ENCODE measurements at regions not wholly inside any gene's neighbourhood (a gene's known extent, or its start where the extent isn't known, plus 50 kb on each side); places are given as distances from the start of the nearest gene placed in this dataset.
A peak's percentile ranks its signal among the peaks of the same experiment; 100 is the strongest.

GRCh38 chr2:176579608-176580007 lies 310.4 kb downstream of the MTX2 start:
- Histone ChIP-seq H3K4me3 (ENCODE audit: low read length) (no peak overlapping the region), H3K9me2 (replicated peaks; ENCODE audit: low read length) (no peaks in the 10 kb centered on the region), H3K4me1 (ENCODE audit: insufficient read depth, low read length) (peaks cover 32% of the 10 kb centered on the region), H3K27ac (ENCODE audit: low read length) (no peak overlapping the region), H3K4me2 (ENCODE audit: low read length) (no peak overlapping the region), H2AFZ (ENCODE audit: low read length) (no peak overlapping the region), H3K9ac (ENCODE audit: low read length) (no peak overlapping the region), H3K27me3 (ENCODE audit: low read length) (no peaks in the 10 kb centered on the region), H3K36me3 (ENCODE audit: low read depth, low read length) (no peaks in the 10 kb centered on the region), H4K20me1 (ENCODE audit: low read length) (no peaks in the 10 kb centered on the region), H3K9me3 (ENCODE audit: low read length) (no peaks in the 10 kb centered on the region), H3K79me2 (ENCODE audit: low read length) (no peaks in the 10 kb centered on the region), H3F3A (ENCODE audit: low read length, unreplicated experiment) (peaks cover 11% of the 10 kb centered on the region)
- BruUV-seq (replicated peaks), result no TSS peak
- CTCF ChIA-PET, result no interaction called here
- intact Hi-C loops (cut with micrococcal nuclease), result no loop called here
- TF ChIP-seq EZH2phosphoT487 (IDR thresholded peaks at IDR 0.05; ENCODE audit: borderline replicate concordance, low read length) (no peak), CTCF (conservative IDR thresholded peaks at IDR 0.05; ENCODE audit: low read depth, low read length) (no peak), EZH2 (IDR thresholded peaks at IDR 0.05; ENCODE audit: low read length, unreplicated experiment) (no peak)
- DNase-seq (no peak), ATAC-seq (no peak)
- POLR2A ChIA-PET (ENCODE audit: unreplicated experiment), result no interaction called here

GRCh38 chr2:176581557-176582165 lies 312.4 kb downstream of the MTX2 start:
- Histone ChIP-seq H3K27me3 (ENCODE audit: low read length) (no peaks in the 10 kb centered on the region), H3K79me2 (ENCODE audit: low read length) (no peaks in the 10 kb centered on the region), H3K9me2 (replicated peaks; ENCODE audit: low read length) (no peaks in the 10 kb centered on the region), H2AFZ (ENCODE audit: low read length) (no peak overlapping the region), H3K4me1 (ENCODE audit: insufficient read depth, low read length) (peaks cover 40% of the 10 kb centered on the region), H3F3A (ENCODE audit: low read length, unreplicated experiment) (peaks cover 11% of the 10 kb centered on the region), H3K9me3 (ENCODE audit: low read length) (no peaks in the 10 kb centered on the region), H3K9ac (ENCODE audit: low read length) (no peak overlapping the region), H4K20me1 (ENCODE audit: low read length) (no peaks in the 10 kb centered on the region), H3K4me3 (ENCODE audit: low read length) (no peak overlapping the region), H3K36me3 (ENCODE audit: low read depth, low read length) (no peaks in the 10 kb centered on the region), H3K4me2 (ENCODE audit: low read length) (no peak overlapping the region), H3K27ac (ENCODE audit: low read length) (no peak overlapping the region; the same call in 1 of the 2 replicates)
- POLR2A ChIA-PET (ENCODE audit: unreplicated experiment), result no interaction called here
- ATAC-seq (no peak), DNase-seq (no peak)
- no peak for TF ChIP-seq CTCF (conservative IDR thresholded peaks at IDR 0.05; ENCODE audit: low read depth, low read length)
- TF ChIP-seq EZH2 (IDR thresholded peaks at IDR 0.05; ENCODE audit: low read length, unreplicated experiment), result no peak
- TF ChIP-seq EZH2phosphoT487 (IDR thresholded peaks at IDR 0.05; ENCODE audit: borderline replicate concordance, low read length), result no peak
- intact Hi-C loops (cut with micrococcal nuclease), result no loop called here
- no TSS peak for BruUV-seq (replicated peaks)
- CTCF ChIA-PET, result no interaction called here

- POLR2A ChIA-PET (ENCODE audit: unreplicated experiment), result no interaction called here
Observed at GRCh38 chr2:176582176-176582575, 312.9 kb downstream of the MTX2 start.

More at GRCh38 chr2:176582176-176582575, 312.9 kb downstream of the MTX2 start:
- peak overlapping the region; percentile 81; the same call in 1 of the 2 replicates for H3K4me2 ChIP-seq (ENCODE audit: low read length)
- DNase-seq, result no peak
- H3K9me2 ChIP-seq (replicated peaks; ENCODE audit: low read length), result no peaks in the 10 kb centered on the region
- ATAC-seq, result no peak
- no peaks in the 10 kb centered on the region for H4K20me1 ChIP-seq (ENCODE audit: low read length)
- no peaks in the 10 kb centered on the region for H3K36me3 ChIP-seq (ENCODE audit: low read depth, low read length)
- no peak overlapping the region for H3K9ac ChIP-seq (ENCODE audit: low read length)
- H3K4me3 ChIP-seq (ENCODE audit: low read length), result no peak overlapping the region
- no peaks in the 10 kb centered on the region for H3K9me3 ChIP-seq (ENCODE audit: low read length)
- no TSS peak for BruUV-seq (replicated peaks)
- intact Hi-C loops (cut with micrococcal nuclease), result no loop called here
- no peaks in the 10 kb centered on the region for H3K79me2 ChIP-seq (ENCODE audit: low read length)
- H3K27me3 ChIP-seq (ENCODE audit: low read length), result no peaks in the 10 kb centered on the region
- no peak overlapping the region for H2AFZ ChIP-seq (ENCODE audit: low read length)
- CTCF ChIA-PET, result interaction anchor here (1.5 kb wide), 1 partner anchor 127 kb away, joined by 4 read pairs; no protein-coding TSS in a partner anchor
- TF ChIP-seq EZH2phosphoT487 (IDR thresholded peaks at IDR 0.05; ENCODE audit: borderline replicate concordance, low read length) (no peak), EZH2 (IDR thresholded peaks at IDR 0.05; ENCODE audit: low read length, unreplicated experiment) (no peak), CTCF (conservative IDR thresholded peaks at IDR 0.05; ENCODE audit: low read depth, low read length) (no peak)
- H3F3A ChIP-seq (ENCODE audit: low read length, unreplicated experiment), result peaks cover 11% of the 10 kb centered on the region
- peak overlapping the region; percentile 93; the same call in 1 of the 2 replicates for H3K27ac ChIP-seq (ENCODE audit: low read length)
- H3K4me1 ChIP-seq (ENCODE audit: insufficient read depth, low read length), result peaks cover 40% of the 10 kb centered on the region
